H7 (cell line): ENCODE measurements at regions not wholly inside any gene's neighbourhood (a gene's known extent, or its start where the extent isn't known, plus 50 kb on each side); places are given as distances from the start of the nearest gene placed in this dataset.

ENCODE experiments used
- DNase-seq: peaks from one replicate; pipeline ENCODE4 v3.0.0; 2012
- H3K27me3 ChIP-seq: 2 replicates; pipeline ENCODE4 v1.6.0; 2011; ENCODE audit warnings: mild to moderate bottlenecking, low read length; ENCODE audit not compliant: control insufficient read depth, insufficient read depth
- H3K36me3 ChIP-seq: replicated peaks from 2 replicates; pipeline ENCODE4 v1.5.1; 2011; ENCODE audit warnings: low read length; ENCODE audit not compliant: control insufficient read depth, insufficient read depth
- H3K4me3 ChIP-seq: 2 replicates; pipeline ENCODE4 v1.5.1; 2011; ENCODE audit warnings: low read depth, mild to moderate bottlenecking, control low read depth, low read length, moderate library complexity; ENCODE audit not compliant: insufficient read depth

DNA sequence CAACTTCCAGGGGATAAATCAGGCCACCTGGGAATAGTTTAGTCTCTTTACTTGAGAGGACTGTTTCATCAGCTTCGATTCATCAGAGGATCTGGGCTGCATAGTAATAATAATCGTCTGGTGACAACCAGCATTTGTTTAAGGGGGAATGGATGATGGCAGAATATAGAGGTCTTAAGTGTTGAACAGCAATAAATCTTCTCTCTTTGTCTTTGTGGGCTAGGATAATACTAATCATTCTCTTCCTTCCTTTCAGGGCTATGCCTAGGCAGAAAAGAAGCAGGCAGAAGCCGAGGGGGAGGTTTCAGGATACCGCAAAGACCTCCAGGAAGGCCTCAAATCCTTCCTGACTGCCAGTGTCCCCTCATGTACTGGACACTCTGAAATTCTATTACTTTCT lies 150.4 kb upstream of the GAREM1 start:
- no peak for DNase-seq
- no peak overlapping the region for H3K4me3 ChIP-seq
- H3K36me3 ChIP-seq, result no peaks in the 10 kb centered on the region
- H3K27me3 ChIP-seq, result no peaks in the 10 kb centered on the region

DNA sequence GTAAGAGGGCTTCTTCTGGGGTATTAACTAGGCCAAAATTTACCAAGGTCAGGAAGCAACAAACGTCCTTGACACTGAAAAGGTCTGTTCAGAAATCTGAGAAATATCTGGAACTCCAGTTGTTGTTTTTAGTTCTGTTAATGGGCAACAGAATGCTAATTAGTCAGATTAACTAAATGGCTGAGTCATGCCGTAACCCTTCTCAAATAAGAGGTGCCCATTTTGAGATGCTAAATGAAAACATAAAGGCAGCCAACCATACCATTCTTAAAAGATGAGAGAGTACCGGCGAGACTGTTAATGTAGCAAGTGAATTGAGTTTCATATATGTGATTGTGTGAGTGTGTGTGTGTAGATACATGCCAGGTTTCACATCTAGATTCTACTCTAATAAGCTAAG lies 147.9 kb upstream of the GAREM1 start:
- DNase-seq, result no peak

DNA sequence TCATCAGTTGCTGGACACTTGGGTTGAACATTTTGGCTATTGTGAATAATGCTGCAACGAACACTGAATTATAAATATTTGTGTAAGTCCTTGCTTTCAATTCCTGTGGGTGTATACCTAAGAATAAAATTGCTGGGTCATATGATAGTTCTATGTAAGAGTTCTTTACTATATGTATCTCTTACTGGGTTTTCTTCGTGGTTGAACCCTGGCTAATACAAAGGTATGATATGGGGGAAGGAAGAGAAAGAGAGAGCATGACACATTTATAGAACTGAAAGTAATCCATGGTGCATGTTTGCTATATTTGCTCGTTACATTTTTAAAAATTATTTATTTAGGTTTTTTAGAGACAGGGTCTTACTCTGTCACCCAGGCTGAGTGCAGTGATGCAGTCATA lies 143.1 kb upstream of the GAREM1 start:
- no peaks in the 10 kb centered on the region for H3K36me3 ChIP-seq
- H3K4me3 ChIP-seq, result no peak overlapping the region
- H3K27me3 ChIP-seq, result no peaks in the 10 kb centered on the region
- no peak for DNase-seq

More for the DNA sequence above, 147.9 kb upstream of the GAREM1 start:
- H3K4me3 ChIP-seq, result no peak overlapping the region
- no peaks in the 10 kb centered on the region for H3K36me3 ChIP-seq
- no peaks in the 10 kb centered on the region for H3K27me3 ChIP-seq

DNA sequence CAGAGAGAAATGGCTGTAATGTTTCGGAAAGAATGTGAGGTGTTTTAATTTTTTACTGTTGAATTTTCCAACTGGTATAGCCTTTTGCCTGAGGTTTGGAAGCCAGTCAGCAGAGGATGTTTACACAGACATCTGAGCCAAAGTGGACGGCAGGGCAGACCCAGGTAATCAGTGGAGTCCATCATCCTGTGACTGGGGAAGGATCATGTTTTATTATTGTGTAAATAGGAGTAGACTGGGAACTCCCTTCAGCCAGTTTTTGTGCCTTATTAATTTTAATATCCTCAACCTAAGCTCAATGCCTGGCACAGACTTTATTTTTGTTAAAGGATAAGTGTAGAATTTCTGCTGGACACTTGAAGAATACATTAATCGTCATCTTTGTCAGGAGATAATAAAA lies 142.0 kb upstream of the GAREM1 start:
- no peak overlapping the region for H3K4me3 ChIP-seq
- H3K27me3 ChIP-seq, result no peaks in the 10 kb centered on the region
- no peaks in the 10 kb centered on the region for H3K36me3 ChIP-seq
- no peak for DNase-seq

DNA sequence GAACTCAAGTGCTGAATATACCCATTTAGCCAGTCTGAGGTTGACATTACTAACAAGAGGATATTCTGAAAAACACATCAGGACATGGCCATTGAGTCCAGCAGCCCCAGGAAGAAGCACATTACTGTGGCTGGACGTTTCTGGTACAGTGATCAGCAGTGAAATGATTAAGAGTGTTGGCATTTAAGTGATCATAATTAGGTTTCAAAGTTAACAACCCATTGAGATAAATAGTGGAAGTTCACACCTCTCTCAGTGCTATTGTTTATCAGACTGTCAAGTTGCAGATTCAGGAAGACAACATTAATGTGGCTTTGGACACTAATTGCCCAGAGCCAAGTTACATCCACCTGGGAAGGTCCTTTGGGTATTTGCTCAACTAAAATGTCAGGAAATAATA lies 139.5 kb upstream of the GAREM1 start:
- no peak overlapping the region for H3K4me3 ChIP-seq

DNA sequence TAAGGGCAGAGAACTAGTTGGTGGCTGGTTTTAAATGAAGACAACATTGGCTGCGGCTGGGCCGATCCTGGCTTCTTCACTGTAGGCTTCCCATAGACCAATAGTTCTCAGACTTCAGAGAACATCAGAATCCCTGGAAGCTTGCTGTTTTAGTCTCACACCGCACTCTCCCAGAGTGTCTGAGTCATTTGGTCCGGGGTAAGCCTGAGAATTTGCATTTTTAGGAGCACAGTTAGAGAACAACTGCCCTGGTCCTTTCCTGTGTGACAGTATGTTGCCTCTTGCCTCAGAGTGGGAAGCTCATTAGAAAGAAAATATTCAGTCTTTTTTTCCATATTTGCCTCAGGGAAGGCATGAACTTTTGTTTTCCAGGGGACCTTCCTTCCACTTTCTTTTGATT lies 137.1 kb upstream of the GAREM1 start:
- Histone ChIP-seq H3K4me3 (no peak overlapping the region), H3K36me3 (no peaks in the 10 kb centered on the region), H3K27me3 (no peaks in the 10 kb centered on the region)
- no peak for DNase-seq

More for the DNA sequence above, 139.5 kb upstream of the GAREM1 start:
- H3K36me3 ChIP-seq, result no peaks in the 10 kb centered on the region
- no peak for DNase-seq
- no peaks in the 10 kb centered on the region for H3K27me3 ChIP-seq

DNA sequence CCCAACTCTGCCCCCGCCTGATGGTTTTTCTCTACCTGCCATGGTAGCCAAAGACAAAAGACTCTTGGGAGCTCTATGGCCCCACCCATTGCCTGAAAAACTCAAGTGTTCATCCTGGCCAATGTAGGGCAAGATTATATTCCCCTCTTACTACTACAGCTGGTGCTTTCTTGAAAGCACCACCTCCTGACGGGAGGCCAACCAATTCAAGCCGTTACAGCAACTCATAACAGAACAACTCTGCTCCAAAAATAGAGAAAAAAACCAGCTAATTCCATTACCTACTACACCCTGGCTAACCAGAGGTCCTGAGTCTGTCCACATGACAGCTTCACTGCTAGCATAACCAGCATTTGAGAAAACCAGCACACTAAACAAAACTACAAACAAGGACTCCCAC lies 127.5 kb upstream of the GAREM1 start:
- Histone ChIP-seq H3K27me3 (no peaks in the 10 kb centered on the region), H3K36me3 (no peaks in the 10 kb centered on the region), H3K4me3 (no peak overlapping the region)
- DNase-seq, result no peak

DNA sequence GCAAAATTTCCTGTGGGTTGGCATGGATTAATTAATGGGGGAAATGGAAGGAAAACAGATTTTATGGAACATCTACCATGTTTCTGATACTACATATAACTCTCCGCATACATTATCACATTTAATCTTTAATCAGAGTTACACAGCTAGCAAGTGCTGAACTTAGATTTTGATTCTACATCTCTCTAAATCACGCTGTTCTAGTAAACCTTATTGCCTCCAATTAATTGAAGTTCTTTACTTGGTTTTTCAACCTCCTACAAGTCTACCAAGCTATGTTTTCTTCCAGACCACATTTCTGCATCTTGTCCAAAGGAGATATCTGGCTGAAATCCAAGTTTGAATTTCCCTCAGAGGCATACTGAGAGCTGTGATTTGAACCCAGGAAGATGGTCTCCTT lies 125.8 kb upstream of the GAREM1 start:
- Histone ChIP-seq H3K27me3 (no peaks in the 10 kb centered on the region), H3K4me3 (no peak overlapping the region), H3K36me3 (no peaks in the 10 kb centered on the region)
- DNase-seq, result no peak

DNA sequence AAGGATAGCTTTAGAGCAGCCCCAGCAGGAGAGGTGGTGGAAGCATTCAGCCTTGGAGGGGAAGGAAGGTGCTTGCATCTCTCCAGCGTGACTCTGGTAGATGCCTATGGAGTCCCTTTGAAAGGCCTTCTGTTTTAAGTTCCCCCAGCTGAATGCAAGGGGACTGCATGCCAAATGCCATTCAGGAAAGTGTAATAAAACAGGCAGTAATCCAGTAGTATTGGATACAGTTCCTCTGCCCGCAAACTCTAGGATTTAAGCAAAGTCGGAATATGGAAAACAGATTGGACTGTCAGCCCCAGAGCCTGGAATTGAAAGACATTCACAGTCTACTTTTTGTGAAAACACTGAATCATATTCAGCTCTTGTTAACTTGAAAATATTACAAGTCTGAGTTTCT lies 125.2 kb upstream of the GAREM1 start:
- no peaks in the 10 kb centered on the region for H3K27me3 ChIP-seq
- H3K36me3 ChIP-seq, result no peaks in the 10 kb centered on the region
- H3K4me3 ChIP-seq, result no peak overlapping the region
- peak; percentile 21 for DNase-seq

DNA sequence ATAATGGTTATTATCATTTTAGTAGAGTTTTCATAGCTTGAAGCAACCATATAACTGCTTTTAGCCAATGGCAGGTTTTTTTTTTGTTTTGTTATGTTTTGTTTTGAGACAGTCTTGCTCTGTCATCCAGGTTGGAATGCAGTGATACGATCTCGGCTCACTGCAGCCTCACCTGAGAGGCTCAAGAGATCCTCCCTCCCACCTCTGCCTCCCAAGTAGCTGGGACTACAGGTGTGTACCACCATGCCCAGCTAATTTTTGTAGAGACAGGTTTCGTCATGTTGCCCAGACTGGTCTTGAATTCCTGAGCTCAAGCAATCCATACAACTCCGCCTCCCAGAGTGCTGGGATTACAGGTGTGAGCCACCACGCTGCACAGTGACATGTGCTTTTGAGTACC lies 117.5 kb upstream of the GAREM1 start:
- Histone ChIP-seq H3K4me3 (no peak overlapping the region), H3K36me3 (no peaks in the 10 kb centered on the region), H3K27me3 (no peaks in the 10 kb centered on the region)
- no peak for DNase-seq

DNA sequence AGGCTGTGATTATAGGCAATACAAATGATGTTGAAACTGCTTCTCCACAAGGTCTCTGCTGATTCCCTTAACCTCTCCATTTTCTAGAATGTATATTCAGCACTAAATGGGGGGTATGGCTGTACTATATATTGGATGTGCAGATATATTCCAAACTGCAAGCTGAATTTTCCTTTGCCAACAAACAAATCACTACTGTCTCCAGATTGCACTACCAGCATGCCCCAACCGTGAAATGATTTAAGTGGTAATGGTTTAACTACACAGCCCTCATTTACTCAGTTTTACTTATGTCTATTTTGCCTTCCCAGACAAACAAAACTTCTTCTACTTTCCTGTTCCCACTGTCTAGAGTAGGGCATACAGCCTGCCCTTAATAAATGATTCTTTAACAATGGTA lies 112.7 kb upstream of the GAREM1 start:
- Histone ChIP-seq H3K27me3 (no peaks in the 10 kb centered on the region), H3K4me3 (no peak overlapping the region), H3K36me3 (no peaks in the 10 kb centered on the region)
- DNase-seq, result no peak

DNA sequence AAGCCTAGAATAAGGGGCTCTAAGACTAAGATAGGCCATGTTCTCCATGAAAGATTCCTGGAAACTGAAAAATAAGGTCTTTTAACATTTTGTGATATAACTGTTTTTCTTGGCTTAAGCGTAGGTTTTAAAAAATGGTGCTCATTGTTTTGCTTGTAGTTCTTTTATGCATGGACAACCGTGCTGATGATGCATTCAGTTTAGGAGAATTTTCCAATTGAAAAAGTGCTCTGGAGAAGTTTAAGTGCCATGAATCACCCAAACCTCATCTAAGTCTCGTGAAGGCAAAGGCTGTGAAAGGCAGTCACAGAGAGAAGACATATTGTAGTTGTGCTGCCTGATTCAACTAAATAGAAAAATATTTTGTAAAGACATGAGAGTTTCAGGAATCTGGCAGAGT lies 111.8 kb upstream of the GAREM1 start:
- no peaks in the 10 kb centered on the region for H3K27me3 ChIP-seq
- DNase-seq, result no peak
- no peak overlapping the region for H3K4me3 ChIP-seq
- H3K36me3 ChIP-seq, result no peaks in the 10 kb centered on the region

DNA sequence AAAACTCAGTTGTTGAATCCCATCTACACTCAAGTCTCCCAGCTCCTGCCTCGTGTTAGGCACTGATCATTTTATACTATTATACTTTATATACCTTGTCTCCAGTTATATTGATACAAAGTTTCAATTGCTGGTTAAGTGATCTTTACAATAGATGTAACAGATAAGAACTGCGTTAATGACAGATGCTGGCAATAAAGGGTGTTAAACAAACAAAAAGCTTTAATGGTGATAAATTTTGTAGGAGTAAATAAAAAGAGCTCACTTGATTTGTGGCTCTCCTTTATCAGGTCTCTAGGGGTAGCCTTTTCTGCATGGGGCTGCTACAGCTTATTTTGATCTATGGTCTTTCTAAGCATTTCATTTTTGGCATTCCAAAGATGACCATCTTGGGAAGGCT lies 106.9 kb upstream of the GAREM1 start:
- no peaks in the 10 kb centered on the region for H3K27me3 ChIP-seq
- no peaks in the 10 kb centered on the region for H3K36me3 ChIP-seq

DNA sequence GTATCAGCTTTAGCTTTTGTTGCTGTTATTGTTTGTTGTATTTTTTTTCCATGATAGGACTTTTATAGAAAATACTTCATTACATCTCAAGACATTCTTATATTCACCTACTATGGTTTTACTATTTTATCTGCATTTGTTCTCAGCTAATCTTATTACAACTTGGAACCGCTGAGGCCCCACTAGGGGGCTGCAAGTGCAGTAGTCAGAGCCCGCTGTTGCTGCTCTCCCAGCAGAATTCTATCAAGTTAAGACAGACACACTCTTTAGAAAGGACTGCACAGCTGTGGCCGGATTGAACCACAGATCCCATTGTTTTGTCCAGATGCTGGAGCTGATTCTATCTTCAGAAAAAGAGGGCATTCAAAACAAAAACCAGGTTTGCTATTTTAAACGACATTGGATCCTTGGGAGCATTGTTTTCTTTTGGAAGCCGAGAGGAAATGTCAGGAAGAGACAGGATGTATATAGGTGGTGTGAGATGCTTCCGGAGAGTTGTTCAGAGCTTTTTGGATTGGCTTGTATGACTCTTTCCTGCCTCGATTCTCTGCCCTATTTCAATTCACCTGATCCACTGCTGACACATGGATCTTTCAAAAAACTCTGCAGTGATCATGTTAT lies 105.7 kb upstream of the GAREM1 start:
- Histone ChIP-seq H3K27me3 (no peaks in the 10 kb centered on the region), H3K36me3 (no peaks in the 10 kb centered on the region), H3K4me3 (no peak overlapping the region)
- DNase-seq, result peak; percentile 19

More for the DNA sequence above, 106.9 kb upstream of the GAREM1 start:
- DNase-seq, result no peak
- H3K4me3 ChIP-seq, result no peak overlapping the region

DNA sequence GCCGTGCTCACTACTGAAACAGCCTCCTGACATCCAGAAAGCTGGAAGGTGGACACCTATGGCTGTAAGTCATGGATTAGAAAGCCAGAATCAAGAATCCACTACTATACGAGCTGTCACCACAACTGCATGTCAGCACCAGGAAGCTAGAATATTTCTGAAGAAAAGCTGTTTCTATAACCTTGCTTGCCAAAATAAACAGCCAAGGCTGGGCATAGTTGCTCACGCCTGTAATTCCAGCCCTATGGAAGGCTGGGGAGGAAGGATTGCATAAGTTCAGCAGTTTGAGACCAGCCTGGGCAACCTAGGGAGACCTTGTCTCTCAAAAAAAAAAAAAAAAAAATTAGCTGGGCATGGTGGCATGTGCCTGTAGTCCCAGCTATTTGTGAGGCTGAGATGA lies 96.3 kb upstream of the GAREM1 start:
- no peak overlapping the region for H3K4me3 ChIP-seq
- H3K27me3 ChIP-seq, result no peaks in the 10 kb centered on the region
- H3K36me3 ChIP-seq, result no peaks in the 10 kb centered on the region
- no peak for DNase-seq
